ENCODE measurements at regions not wholly inside any gene's neighbourhood (a gene's known extent, or its start where the extent isn't known, plus 50 kb on each side); places are given as distances from the start of the nearest gene placed in this dataset.

GRCh38 chr2:177077778-177078177 lies 134.8 kb upstream of the HNRNPA3 start:
- Mint-ChIP-seq H3K4me1 (peaks cover 14% of the 10 kb centered on the region), H3K9me3 (no peaks in the 10 kb centered on the region), H3K4me3 (no peak overlapping the region), H3K36me3 (no peaks in the 10 kb centered on the region), H3K27ac (no peak overlapping the region), H3K27me3 (ENCODE audit: low read depth) (peaks cover 3% of the 10 kb centered on the region; the same call in 1 of the 2 replicates)
- DNase-seq (ENCODE audit: low spot score) (no peak), ATAC-seq (no peak)
- ChIA-PET POLR2A (no interaction called here), CTCF (interaction anchor here (2.2 kb wide), 1 partner anchor 71 kb away, joined by 11 read pairs; no protein-coding TSS in a partner anchor)
- no peak for TF ChIP-seq ZNF263 (CRISPR knock-in tag; IDR thresholded peaks at IDR 0.05; ENCODE audit: low read depth)
- TF ChIP-seq JAZF1 (CRISPR knock-in tag; IDR thresholded peaks at IDR 0.05): no peak
- no peak for TF ChIP-seq NR2C2 (CRISPR knock-in tag; IDR thresholded peaks at IDR 0.05)
- TF ChIP-seq NFYB (CRISPR knock-in tag; conservative IDR thresholded peaks at IDR 0.05; ENCODE audit: low read depth): no peak
- no peak for TF ChIP-seq ZNF317 (CRISPR knock-in tag; IDR thresholded peaks at IDR 0.05; ENCODE audit: borderline replicate concordance, low read depth)
- TF ChIP-seq, protein P1, sequence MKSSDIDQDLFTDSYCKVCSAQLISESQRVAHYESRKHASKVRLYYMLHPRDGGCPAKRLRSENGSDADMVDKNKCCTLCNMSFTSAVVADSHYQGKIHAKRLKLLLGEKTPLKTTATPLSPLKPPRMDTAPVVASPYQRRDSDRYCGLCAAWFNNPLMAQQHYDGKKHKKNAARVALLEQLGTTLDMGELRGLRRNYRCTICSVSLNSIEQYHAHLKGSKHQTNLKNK (CRISPR knock-in tag; IDR thresholded peaks at IDR 0.05): no peak
- no peak for TF ChIP-seq ZNF416 (CRISPR knock-in tag; IDR thresholded peaks at IDR 0.05)
- TF ChIP-seq, protein P2, sequence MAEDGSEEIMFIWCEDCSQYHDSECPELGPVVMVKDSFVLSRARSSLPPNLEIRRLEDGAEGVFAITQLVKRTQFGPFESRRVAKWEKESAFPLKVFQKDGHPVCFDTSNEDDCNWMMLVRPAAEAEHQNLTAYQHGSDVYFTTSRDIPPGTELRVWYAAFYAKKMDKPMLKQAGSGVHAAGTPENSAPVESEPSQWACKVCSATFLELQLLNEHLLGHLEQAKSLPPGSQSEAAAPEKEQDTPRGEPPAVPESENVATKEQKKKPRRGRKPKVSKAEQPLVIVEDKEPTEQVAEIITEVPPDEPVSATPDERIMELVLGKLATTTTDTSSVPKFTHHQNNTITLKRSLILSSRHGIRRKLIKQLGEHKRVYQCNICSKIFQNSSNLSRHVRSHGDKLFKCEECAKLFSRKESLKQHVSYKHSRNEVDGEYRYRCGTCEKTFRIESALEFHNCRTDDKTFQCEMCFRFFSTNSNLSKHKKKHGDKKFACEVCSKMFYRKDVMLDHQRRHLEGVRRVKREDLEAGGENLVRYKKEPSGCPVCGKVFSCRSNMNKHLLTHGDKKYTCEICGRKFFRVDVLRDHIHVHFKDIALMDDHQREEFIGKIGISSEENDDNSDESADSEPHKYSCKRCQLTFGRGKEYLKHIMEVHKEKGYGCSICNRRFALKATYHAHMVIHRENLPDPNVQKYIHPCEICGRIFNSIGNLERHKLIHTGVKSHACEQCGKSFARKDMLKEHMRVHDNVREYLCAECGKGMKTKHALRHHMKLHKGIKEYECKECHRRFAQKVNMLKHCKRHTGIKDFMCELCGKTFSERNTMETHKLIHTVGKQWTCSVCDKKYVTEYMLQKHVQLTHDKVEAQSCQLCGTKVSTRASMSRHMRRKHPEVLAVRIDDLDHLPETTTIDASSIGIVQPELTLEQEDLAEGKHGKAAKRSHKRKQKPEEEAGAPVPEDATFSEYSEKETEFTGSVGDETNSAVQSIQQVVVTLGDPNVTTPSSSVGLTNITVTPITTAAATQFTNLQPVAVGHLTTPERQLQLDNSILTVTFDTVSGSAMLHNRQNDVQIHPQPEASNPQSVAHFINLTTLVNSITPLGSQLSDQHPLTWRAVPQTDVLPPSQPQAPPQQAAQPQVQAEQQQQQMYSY (CRISPR knock-in tag; IDR thresholded peaks at IDR 0.05): no peak
- TF ChIP-seq ZNF281 (CRISPR knock-in tag; IDR thresholded peaks at IDR 0.05): no peak
- TF ChIP-seq, protein P3, sequence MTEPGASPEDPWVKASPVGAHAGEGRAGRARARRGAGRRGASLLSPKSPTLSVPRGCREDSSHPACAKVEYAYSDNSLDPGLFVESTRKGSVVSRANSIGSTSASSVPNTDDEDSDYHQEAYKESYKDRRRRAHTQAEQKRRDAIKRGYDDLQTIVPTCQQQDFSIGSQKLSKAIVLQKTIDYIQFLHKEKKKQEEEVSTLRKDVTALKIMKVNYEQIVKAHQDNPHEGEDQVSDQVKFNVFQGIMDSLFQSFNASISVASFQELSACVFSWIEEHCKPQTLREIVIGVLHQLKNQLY (CRISPR knock-in tag; IDR thresholded peaks at IDR 0.05): no peak
- TF ChIP-seq OVOL2 (CRISPR knock-in tag; IDR thresholded peaks at IDR 0.05; ENCODE audit: borderline replicate concordance): no peak
- TF ChIP-seq SOX15 (CRISPR knock-in tag; IDR thresholded peaks at IDR 0.05): no peak
- TF ChIP-seq GABPB1 (CRISPR knock-in tag; IDR thresholded peaks at IDR 0.05): no peak
- TF ChIP-seq GRHL2 (CRISPR knock-in tag; IDR thresholded peaks at IDR 0.05; ENCODE audit: insufficient replicate concordance, severe bottlenecking): no peak
- no peak for TF ChIP-seq ZNF219 (CRISPR knock-in tag; IDR thresholded peaks at IDR 0.05; ENCODE audit: borderline replicate concordance)
- TF ChIP-seq IRF2 (CRISPR knock-in tag; IDR thresholded peaks at IDR 0.05; ENCODE audit: borderline replicate concordance, low read depth): no peak
- TF ChIP-seq ZNF425 (CRISPR knock-in tag; conservative IDR thresholded peaks at IDR 0.05): no peak

All from WTC11 (cell line).